GM19324 (cell line): ENCODE measurements at regions not wholly inside any gene's neighbourhood (a gene's known extent, or its start where the extent isn't known, plus 50 kb on each side); places are given as distances from the start of the nearest gene placed in this dataset.

Experiments
- ATAC-seq: cut with Tn5 transposase; IDR thresholded peaks from one replicate; pipeline ENCODE4 v1.9.1; 2021; ENCODE audit warnings: mild to moderate bottlenecking, moderate library complexity; ENCODE audit not compliant: unreplicated experiment, low FRiP score

GRCh38 chr6:12419631-12420272 lies 129.6 kb downstream of the EDN1 start:
- ATAC-seq, result no peak

GRCh38 chr6:12420626-12421025 lies 130.5 kb downstream of the EDN1 start:
- ATAC-seq, result no peak

- no peak for ATAC-seq
These were observed 131.4 kb downstream of the EDN1 start for GRCh38 chr6:12421596-12421995.

- no peak for ATAC-seq
These were observed 132.7 kb downstream of the EDN1 start for GRCh38 chr6:12422848-12423247.

GRCh38 chr6:12423832-12424231 lies 133.7 kb downstream of the EDN1 start:
- no peak for ATAC-seq

GRCh38 chr6:12426121-12426520 lies 136.0 kb downstream of the EDN1 start:
- ATAC-seq, result no peak

- no peak for ATAC-seq
These were observed 140.9 kb downstream of the EDN1 start for GRCh38 chr6:12431023-12431422.

GRCh38 chr6:12436224-12436623 lies 146.1 kb downstream of the EDN1 start:
- ATAC-seq, result no peak

- no peak for ATAC-seq
These were observed 146.5 kb downstream of the EDN1 start for GRCh38 chr6:12436683-12437082.

- ATAC-seq, result no peak
These were observed 149.1 kb downstream of the EDN1 start for GRCh38 chr6:12439296-12439695.

- no peak for ATAC-seq
These were observed 150.8 kb downstream of the EDN1 start for GRCh38 chr6:12440981-12441380.

GRCh38 chr6:12442455-12442854 lies 152.3 kb downstream of the EDN1 start:
- no peak for ATAC-seq

- no peak for ATAC-seq
These were observed 156.2 kb downstream of the EDN1 start for GRCh38 chr6:12446394-12446793.

- no peak for ATAC-seq
These were observed 159.3 kb downstream of the EDN1 start for GRCh38 chr6:12449447-12449846.

- ATAC-seq, result no peak
These were observed 160.3 kb downstream of the EDN1 start for GRCh38 chr6:12450467-12450866.

GRCh38 chr6:12456343-12456742 lies 166.2 kb downstream of the EDN1 start:
- no peak for ATAC-seq

GRCh38 chr6:12457094-12457493 lies 166.9 kb downstream of the EDN1 start:
- ATAC-seq, result no peak

- ATAC-seq, result no peak
These were observed 168.4 kb downstream of the EDN1 start for GRCh38 chr6:12458558-12458957.

- ATAC-seq, result no peak
These were observed 169.9 kb downstream of the EDN1 start for GRCh38 chr6:12459945-12460661.

GRCh38 chr6:12467706-12468670 lies 177.8 kb downstream of the EDN1 start:
- ATAC-seq, result no peak

- ATAC-seq, result no peak
These were observed 182.5 kb downstream of the EDN1 start for GRCh38 chr6:12472601-12473038.
